ENCODE measurements at regions not wholly inside any gene's neighbourhood (a gene's known extent, or its start where the extent isn't known, plus 50 kb on each side); places are given as distances from the start of the nearest gene placed in this dataset.

GRCh38 chr19:29277102-29277501 is 64.2 kb upstream of the UQCRFS1 start:
- TF ChIP-seq CTCF (IDR thresholded peaks at IDR 0.05) (no peak), POLR2AphosphoS5 (IDR thresholded peaks at IDR 0.05) (no peak)
